HPDE6-E6E7 (cell line): ENCODE measurements at regions not wholly inside any gene's neighbourhood (a gene's known extent, or its start where the extent isn't known, plus 50 kb on each side); places are given as distances from the start of the nearest gene placed in this dataset.

ENCODE experiments used
- DNase-seq: peaks from one replicate; pipeline ENCODE4 v3.0.0; 2011; ENCODE audit warnings: missing footprints; ENCODE audit errors: extremely low spot score

- DNase-seq = no peak
Observed at GRCh38 chr6:104574135-104574750, 285.5 kb downstream of the HACE1 start.

- DNase-seq = no peak
Observed at GRCh38 chr6:104573350-104573749, 286.4 kb downstream of the HACE1 start.

- DNase-seq = no peak
Observed at GRCh38 chr6:104572901-104573300, 286.8 kb downstream of the HACE1 start.

GRCh38 chr6:104566411-104566810 lies 293.3 kb downstream of the HACE1 start:
- no peak for DNase-seq

GRCh38 chr6:104563306-104563705 lies 296.4 kb downstream of the HACE1 start:
- no peak for DNase-seq

- DNase-seq = no peak
Observed at GRCh38 chr6:104559435-104560202, 300.1 kb downstream of the HACE1 start.

GRCh38 chr6:104558746-104559145 lies 301.0 kb downstream of the HACE1 start:
- no peak for DNase-seq

GRCh38 chr6:104548297-104548696 lies 311.4 kb downstream of the HACE1 start:
- DNase-seq = no peak

- DNase-seq = no peak
Observed at GRCh38 chr6:104541411-104541810, 318.3 kb downstream of the HACE1 start.

- no peak for DNase-seq
Observed at GRCh38 chr6:104540743-104541142, 319.0 kb downstream of the HACE1 start.

- DNase-seq = no peak
Observed at GRCh38 chr6:104539173-104539572, 320.5 kb downstream of the HACE1 start.

- no peak for DNase-seq
Observed at GRCh38 chr6:104537872-104538271, 321.8 kb downstream of the HACE1 start.

GRCh38 chr6:104537180-104537579 lies 322.5 kb downstream of the HACE1 start:
- DNase-seq = no peak

- DNase-seq = no peak
Observed at GRCh38 chr6:104532462-104532861, 327.3 kb downstream of the HACE1 start.

- DNase-seq = no peak
Observed at GRCh38 chr6:104531646-104532045, 328.1 kb downstream of the HACE1 start.

- DNase-seq = peak; percentile 20
Observed at GRCh38 chr6:104527761-104528415, 331.8 kb downstream of the HACE1 start.

- no peak for DNase-seq
Observed at GRCh38 chr6:104527311-104527710, 332.4 kb downstream of the HACE1 start.

GRCh38 chr6:104526376-104526775 lies 333.3 kb downstream of the HACE1 start:
- no peak for DNase-seq

GRCh38 chr6:104525677-104526322 lies 333.9 kb downstream of the HACE1 start:
- DNase-seq = peak; percentile 84

- no peak for DNase-seq
Observed at GRCh38 chr6:104522533-104522932, 337.2 kb downstream of the HACE1 start.

- DNase-seq = no peak
Observed at GRCh38 chr6:104521176-104521575, 338.5 kb downstream of the HACE1 start.

GRCh38 chr6:104519566-104519965 lies 340.2 kb downstream of the HACE1 start:
- DNase-seq = no peak
